Endodermal cell (in vitro differentiated cells): ENCODE measurements at regions not wholly inside any gene's neighbourhood (a gene's known extent, or its start where the extent isn't known, plus 50 kb on each side); places are given as distances from the start of the nearest gene placed in this dataset.

Source experiments
- DNase-seq: peaks from one replicate; pipeline ENCODE4 v3.0.0-alpha.2; 2017
- H3K27ac ChIP-seq: 2 replicates; pipeline ENCODE4 v1.5.1; 2013; ENCODE audit warnings: mild to moderate bottlenecking, low read depth, low read length, moderate library complexity
- H3K27me3 ChIP-seq: 2 replicates; pipeline ENCODE4 v1.6.1; 2013; ENCODE audit warnings: mild to moderate bottlenecking, low read length, moderate library complexity; ENCODE audit not compliant: insufficient read depth, control insufficient read depth, poor library complexity, severe bottlenecking
- H3K36me3 ChIP-seq: 2 replicates; pipeline ENCODE4 v1.7.0; 2013; ENCODE audit warnings: mild to moderate bottlenecking, low read length, moderate library complexity; ENCODE audit not compliant: control insufficient read depth, insufficient read depth
- H3K4me1 ChIP-seq: one replicate; pipeline ENCODE4 v1.7.0; 2013; ENCODE audit warnings: low read length; ENCODE audit not compliant: control insufficient read depth, insufficient read depth
- H3K4me3 ChIP-seq: 2 replicates; pipeline ENCODE4 v1.5.1; 2013; ENCODE audit warnings: mild to moderate bottlenecking, low read length, moderate library complexity
- H3K9ac ChIP-seq: 2 replicates; pipeline ENCODE4 v1.6.1; 2013; ENCODE audit warnings: mild to moderate bottlenecking, low read length, moderate library complexity; ENCODE audit not compliant: poor library complexity, severe bottlenecking; ENCODE audit errors: extremely low read depth
- H3K9me3 ChIP-seq: 2 replicates; pipeline ENCODE4 v1.6.1; 2013; ENCODE audit warnings: mild to moderate bottlenecking, low read length, moderate library complexity; ENCODE audit not compliant: control insufficient read depth
- H3K27ac Mint-ChIP-seq: 2 replicates; pipeline ENCODE4 v1.8.0; 2020; ENCODE audit warnings: mixed read lengths
- H3K27me3 Mint-ChIP-seq: 2 replicates; pipeline ENCODE4 v1.8.0; 2021; ENCODE audit warnings: mild to moderate bottlenecking, mixed read lengths; ENCODE audit not compliant: insufficient read depth
- H3K36me3 Mint-ChIP-seq: 2 replicates; pipeline ENCODE4 v1.8.0; 2020; ENCODE audit warnings: low read depth, mixed read lengths
- H3K4me1 Mint-ChIP-seq: 2 replicates; pipeline ENCODE4 v1.8.0; 2020; ENCODE audit warnings: mixed read lengths
- H3K4me3 Mint-ChIP-seq: 2 replicates; pipeline ENCODE4 v1.8.0; 2020; ENCODE audit warnings: mild to moderate bottlenecking, moderate library complexity, mixed read lengths
- H3K9me3 Mint-ChIP-seq: 2 replicates; pipeline ENCODE4 v1.8.0; 2020; ENCODE audit warnings: mild to moderate bottlenecking, mixed read lengths
- CTCF ChIP-seq: fragments of 200-600 bp; sonication (generic); conservative IDR thresholded peaks from 2 replicates; pipeline ENCODE4 v1.5.0; 2021; ENCODE audit warnings: antibody characterized with exemption, mild to moderate bottlenecking
- WGBS, 2 experiments: methylation state at CpG; one replicate each; pipeline versions ENCODE4 v1.1.5 to v1.1.7; 2013; ENCODE audit warnings: missing lambda C conversion rate in 2 of 2, mixed read lengths in 1 of 2; ENCODE audit not compliant: insufficient coverage in 1 of 2, insufficient read length in 1 of 2; 5-methylcytosine and 5-hydroxymethylcytosine counted together

DNA sequence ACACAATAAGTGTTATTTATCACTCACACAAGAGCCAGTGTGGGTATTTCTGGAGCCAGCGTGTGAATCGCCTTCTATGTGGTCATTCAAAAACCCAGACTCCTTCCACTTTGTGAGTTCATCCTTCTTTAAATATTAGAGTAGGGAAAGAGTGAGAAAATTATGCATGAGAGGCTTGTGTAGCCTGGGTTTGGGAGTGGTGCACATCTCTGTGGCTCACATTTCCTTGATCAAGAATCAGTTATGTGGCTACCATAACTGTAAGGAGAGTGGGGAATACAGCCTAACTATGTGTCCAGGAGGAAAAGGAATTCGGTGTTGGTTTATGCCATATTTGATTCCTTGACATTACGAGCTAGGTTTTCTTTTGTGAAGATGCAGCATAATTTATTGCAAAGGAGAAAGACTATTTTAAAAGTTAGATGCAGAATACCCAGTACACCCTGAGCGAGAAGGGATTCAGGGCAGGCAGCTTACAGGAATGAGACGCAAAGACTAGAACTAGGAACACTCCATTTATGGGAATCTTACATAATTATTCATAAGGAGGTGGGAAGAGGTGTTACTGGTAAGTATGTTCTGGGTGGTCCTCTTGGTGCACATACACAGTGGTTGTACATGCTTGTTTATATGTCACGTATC is 638.5 kb downstream of the COL12A1 start:
- H3K27me3 Mint-ChIP-seq, result no peaks in the 10 kb centered on the region
- H3K36me3 ChIP-seq, result no peaks in the 10 kb centered on the region
- H3K9ac ChIP-seq, result no peak overlapping the region
- no peak for DNase-seq
- H3K4me1 ChIP-seq, result no peaks in the 10 kb centered on the region
- H3K4me3 ChIP-seq, result no peak overlapping the region
- H3K36me3 Mint-ChIP-seq, result no peaks in the 10 kb centered on the region
- no peaks in the 10 kb centered on the region for H3K27me3 ChIP-seq
- H3K4me1 Mint-ChIP-seq, result no peaks in the 10 kb centered on the region
- no peak overlapping the region for H3K27ac ChIP-seq
- WGBS, 2 experiments, result 93 to 96% methylated on average over 2 to 7 of the region's 7 CpGs
- no peak for TF ChIP-seq CTCF
- H3K9me3 Mint-ChIP-seq, result no peaks in the 10 kb centered on the region
- H3K4me3 Mint-ChIP-seq, result no peak overlapping the region
- H3K9me3 ChIP-seq, result no peaks in the 10 kb centered on the region
- H3K27ac Mint-ChIP-seq, result no peak overlapping the region

DNA sequence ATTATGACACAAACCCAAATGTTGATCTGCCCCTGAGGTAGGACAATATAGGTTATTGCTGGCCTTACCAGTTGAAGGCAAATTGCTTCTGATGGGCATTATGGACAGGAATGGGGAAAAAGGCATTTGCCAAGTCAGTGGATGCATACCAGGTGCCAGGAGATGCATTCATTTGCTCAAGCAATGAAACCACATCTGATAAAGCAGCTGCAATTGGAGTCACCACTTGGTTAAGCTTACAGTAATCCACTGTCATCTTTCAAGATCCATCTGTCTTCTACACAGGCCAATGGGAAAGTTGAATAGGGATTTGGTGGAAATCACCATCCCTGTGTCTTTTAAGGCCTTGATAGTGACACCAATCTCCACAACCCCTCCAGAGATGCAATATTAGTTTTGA is 648.6 kb downstream of the COL12A1 start:
- no peak for TF ChIP-seq CTCF
- Mint-ChIP-seq H3K36me3 (no peaks in the 10 kb centered on the region), H3K27me3 (no peaks in the 10 kb centered on the region), H3K4me3 (no peak overlapping the region), H3K4me1 (no peaks in the 10 kb centered on the region), H3K27ac (no peak overlapping the region), H3K9me3 (no peaks in the 10 kb centered on the region)
- Histone ChIP-seq H3K36me3 (no peaks in the 10 kb centered on the region), H3K9me3 (no peaks in the 10 kb centered on the region), H3K9ac (no peak overlapping the region), H3K4me3 (no peak overlapping the region), H3K27ac (no peak overlapping the region), H3K27me3 (no peaks in the 10 kb centered on the region), H3K4me1 (no peaks in the 10 kb centered on the region)
- no peak for DNase-seq

- no peak overlapping the region for H3K9ac ChIP-seq
- no peak overlapping the region for H3K27ac ChIP-seq
- H3K36me3 Mint-ChIP-seq, result no peaks in the 10 kb centered on the region
- no peak overlapping the region for H3K4me3 Mint-ChIP-seq
- no peaks in the 10 kb centered on the region for H3K27me3 Mint-ChIP-seq
- no peaks in the 10 kb centered on the region for H3K36me3 ChIP-seq
- no peaks in the 10 kb centered on the region for H3K9me3 Mint-ChIP-seq
- H3K9me3 ChIP-seq, result no peaks in the 10 kb centered on the region
- no peak overlapping the region for H3K27ac Mint-ChIP-seq
- H3K4me1 Mint-ChIP-seq, result no peaks in the 10 kb centered on the region
- WGBS, 2 experiments, result 92 to 100% methylated on average over 1 to 2 of the region's 2 CpGs
- no peak for TF ChIP-seq CTCF
- no peaks in the 10 kb centered on the region for H3K27me3 ChIP-seq
- no peak overlapping the region for H3K4me3 ChIP-seq
- no peaks in the 10 kb centered on the region for H3K4me1 ChIP-seq
- no peak for DNase-seq
Observed at GRCh38 chr6:74554041-74554440, 651.8 kb downstream of the COL12A1 start.
